HEK293 (cell line): ENCODE measurements at regions not wholly inside any gene's neighbourhood (a gene's known extent, or its start where the extent isn't known, plus 50 kb on each side); places are given as distances from the start of the nearest gene placed in this dataset.
"Not testable (repeated sequence)": the region's sequence is repeated elsewhere in the genome, so short reads cannot be mapped to it uniquely, and the experiment has no call there.

Experiments used
- CTCF ChIA-PET: fragments of 350-600 bp; formaldehyde crosslinking; extraction: SDS; loops from one replicate; lab custom pipeline; 2021; ENCODE audit warnings: antibody characterized with exemption; lab: Yijun Ruan, JAX
- POLR2A ChIA-PET: fragments of 300-600 bp; formaldehyde crosslinking; extraction: SDS; loops from one replicate; lab custom pipeline; 2020; ENCODE audit warnings: antibody characterized with exemption, inconsistent platforms; lab: Yijun Ruan, JAX
- H3K27ac ChIP-seq: fragments of 200-500 bp; sonication (Bioruptor generic); 2 replicates; pipeline ENCODE4 v1.5.1; 2014; ENCODE audit warnings: low read depth, low read length, control low read depth, inconsistent platforms; ENCODE audit errors: extremely low read depth
- H3K36me3 ChIP-seq, 2 experiments: fragments of 200-500 bp in 1 of 2; sonication (Bioruptor generic) in 1 of 2; 1 replicate in 1 of 2; 2 replicates in 1 of 2; pipeline ENCODE4 v1.5.1; 2014 to 2017; ENCODE audit warnings: inconsistent platforms in 2 of 2, low read length in 2 of 2; ENCODE audit not compliant: control insufficient read depth in 2 of 2, insufficient read depth in 1 of 2
- H3K4me1 ChIP-seq: fragments of 200-500 bp; sonication (Bioruptor generic); 2 replicates; pipeline ENCODE4 v1.5.1; 2014; ENCODE audit warnings: mild to moderate bottlenecking, low read length, inconsistent platforms; ENCODE audit not compliant: control insufficient read depth, insufficient read depth
- H3K4me3 ChIP-seq: 2 replicates; pipeline ENCODE4 v1.5.1; 2011; ENCODE audit warnings: low read depth, mild to moderate bottlenecking, control low read depth, low read length, moderate library complexity
- H3K9me3 ChIP-seq: fragments of 200-500 bp; sonication (Bioruptor generic); 2 replicates; pipeline ENCODE4 v1.5.1; 2014; ENCODE audit warnings: low read depth, low read length, inconsistent platforms; ENCODE audit not compliant: control insufficient read depth, insufficient read depth
- GLI2 ChIP-seq: fragments of 450-650 bp; formaldehyde crosslinking; IDR thresholded peaks from 2 replicates; pipeline ENCODE4; 2017; ENCODE audit warnings: missing biosample characterization, missing genetic modification characterization, low read depth, borderline replicate concordance
- KLF8 ChIP-seq: fragments of 450-650 bp; formaldehyde crosslinking; IDR thresholded peaks from 2 replicates; pipeline ENCODE4 v1.5.1; 2016; ENCODE audit warnings: missing biosample characterization, missing genetic modification characterization
- ZBTB1 ChIP-seq: fragments of 450-650 bp; formaldehyde crosslinking; IDR thresholded peaks from 2 replicates; pipeline ENCODE4 v1.5.1; 2016; ENCODE audit warnings: missing biosample characterization, missing genetic modification characterization
- ZNF132 ChIP-seq: fragments of 450-650 bp; formaldehyde crosslinking; IDR thresholded peaks from 2 replicates; pipeline ENCODE4 v1.5.1; 2017; ENCODE audit warnings: missing biosample characterization, missing genetic modification characterization, borderline replicate concordance
- ZNF138 ChIP-seq: fragments of 450-650 bp; formaldehyde crosslinking; IDR thresholded peaks from 2 replicates; pipeline ENCODE4 v1.5.1; 2016; ENCODE audit warnings: missing biosample characterization, missing genetic modification characterization, borderline replicate concordance
- ZNF19 ChIP-seq: fragments of 450-650 bp; formaldehyde crosslinking; IDR thresholded peaks from 2 replicates; pipeline ENCODE4; 2016; ENCODE audit warnings: missing biosample characterization, missing genetic modification characterization, low read depth
- ZNF23 ChIP-seq: fragments of 450-650 bp; formaldehyde crosslinking; IDR thresholded peaks from 2 replicates; pipeline ENCODE4 v1.5.1; 2016; ENCODE audit warnings: missing biosample characterization, missing genetic modification characterization, borderline replicate concordance
- ZNF776 ChIP-seq: fragments of 450-650 bp; formaldehyde crosslinking; IDR thresholded peaks from 2 replicates; pipeline ENCODE4 v1.5.0; 2017; ENCODE audit warnings: missing biosample characterization, missing genetic modification characterization, borderline replicate concordance
- ZNF777 ChIP-seq: fragments of 450-650 bp; formaldehyde crosslinking; IDR thresholded peaks from 2 replicates; pipeline ENCODE4 v1.5.1; 2017; ENCODE audit warnings: missing biosample characterization, missing genetic modification characterization, borderline replicate concordance
- TF ChIP-seq, protein P1 (sequence below): fragments of 450-650 bp; formaldehyde crosslinking; IDR thresholded peaks from 2 replicates; pipeline ENCODE4 v1.5.1; 2017; ENCODE audit warnings: missing biosample characterization, missing genetic modification characterization
- TF ChIP-seq, protein P2 (sequence below): fragments of 450-650 bp; IDR thresholded peaks from 2 replicates; pipeline ENCODE4 v1.5.1; 2018; ENCODE audit warnings: missing biosample characterization, missing genetic modification characterization
- TF ChIP-seq, protein P3 (sequence below): fragments of 450-650 bp; formaldehyde crosslinking; IDR thresholded peaks from 2 replicates; pipeline ENCODE4 v1.5.1; 2016; ENCODE audit warnings: missing biosample characterization, missing genetic modification characterization

DNA sequence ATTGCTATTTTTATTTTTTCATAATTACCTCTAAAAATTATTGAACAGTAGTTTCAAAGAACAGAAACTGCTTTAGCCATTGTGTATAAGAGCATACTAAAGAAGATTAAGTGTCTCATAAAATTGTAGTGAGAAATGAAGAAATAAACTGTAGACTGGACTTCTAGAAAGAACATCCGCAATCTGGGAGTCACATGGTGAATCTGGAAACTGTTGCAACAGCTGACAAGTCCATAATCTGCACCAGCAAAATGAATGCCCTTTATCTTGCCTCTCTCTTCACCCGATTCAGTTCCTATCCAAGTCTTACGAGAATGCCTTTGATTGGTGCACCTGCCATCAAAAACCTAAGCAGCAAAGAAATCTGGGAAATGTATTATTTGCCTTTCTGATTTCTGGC is 312.9 kb downstream of the NAF1 start (continued):
- TF ChIP-seq, protein P1, sequence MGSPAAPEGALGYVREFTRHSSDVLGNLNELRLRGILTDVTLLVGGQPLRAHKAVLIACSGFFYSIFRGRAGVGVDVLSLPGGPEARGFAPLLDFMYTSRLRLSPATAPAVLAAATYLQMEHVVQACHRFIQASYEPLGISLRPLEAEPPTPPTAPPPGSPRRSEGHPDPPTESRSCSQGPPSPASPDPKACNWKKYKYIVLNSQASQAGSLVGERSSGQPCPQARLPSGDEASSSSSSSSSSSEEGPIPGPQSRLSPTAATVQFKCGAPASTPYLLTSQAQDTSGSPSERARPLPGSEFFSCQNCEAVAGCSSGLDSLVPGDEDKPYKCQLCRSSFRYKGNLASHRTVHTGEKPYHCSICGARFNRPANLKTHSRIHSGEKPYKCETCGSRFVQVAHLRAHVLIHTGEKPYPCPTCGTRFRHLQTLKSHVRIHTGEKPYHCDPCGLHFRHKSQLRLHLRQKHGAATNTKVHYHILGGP (tag by site-specific recombination), result no peak

DNA sequence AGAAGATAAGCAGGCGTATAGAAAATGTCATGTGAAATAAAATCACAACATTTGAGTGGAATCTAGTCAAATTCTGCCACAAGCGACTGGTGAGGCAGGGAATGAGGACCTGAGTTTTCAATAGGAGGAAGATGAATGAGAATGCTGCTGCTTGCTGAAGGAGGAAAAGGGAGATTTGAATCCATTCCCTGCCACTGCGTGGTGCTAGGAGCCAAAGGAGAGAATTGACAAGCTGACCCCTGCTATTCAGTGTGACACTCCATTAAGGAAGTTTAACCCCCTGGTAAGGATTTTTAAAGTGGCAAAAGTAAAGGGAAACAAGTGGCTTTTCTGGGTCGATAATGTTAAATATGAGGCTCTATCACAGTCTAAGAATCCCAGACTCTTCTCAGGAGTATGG is 314.0 kb downstream of the NAF1 start:
- Histone ChIP-seq H3K4me1 (no peaks in the 10 kb centered on the region), H3K4me3 (no peak overlapping the region), H3K9me3 (no peaks in the 10 kb centered on the region), H3K27ac (no peak overlapping the region), H3K36me3 (no peaks in the 10 kb centered on the region)
- ChIA-PET CTCF (no interaction called here), POLR2A (no interaction called here)
- no peak for TF ChIP-seq ZNF19 (tag by site-specific recombination)
- TF ChIP-seq, protein P2, sequence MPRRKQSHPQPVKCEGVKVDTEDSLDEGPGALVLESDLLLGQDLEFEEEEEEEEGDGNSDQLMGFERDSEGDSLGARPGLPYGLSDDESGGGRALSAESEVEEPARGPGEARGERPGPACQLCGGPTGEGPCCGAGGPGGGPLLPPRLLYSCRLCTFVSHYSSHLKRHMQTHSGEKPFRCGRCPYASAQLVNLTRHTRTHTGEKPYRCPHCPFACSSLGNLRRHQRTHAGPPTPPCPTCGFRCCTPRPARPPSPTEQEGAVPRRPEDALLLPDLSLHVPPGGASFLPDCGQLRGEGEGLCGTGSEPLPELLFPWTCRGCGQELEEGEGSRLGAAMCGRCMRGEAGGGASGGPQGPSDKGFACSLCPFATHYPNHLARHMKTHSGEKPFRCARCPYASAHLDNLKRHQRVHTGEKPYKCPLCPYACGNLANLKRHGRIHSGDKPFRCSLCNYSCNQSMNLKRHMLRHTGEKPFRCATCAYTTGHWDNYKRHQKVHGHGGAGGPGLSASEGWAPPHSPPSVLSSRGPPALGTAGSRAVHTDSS (tag by site-specific recombination), result no peak

DNA sequence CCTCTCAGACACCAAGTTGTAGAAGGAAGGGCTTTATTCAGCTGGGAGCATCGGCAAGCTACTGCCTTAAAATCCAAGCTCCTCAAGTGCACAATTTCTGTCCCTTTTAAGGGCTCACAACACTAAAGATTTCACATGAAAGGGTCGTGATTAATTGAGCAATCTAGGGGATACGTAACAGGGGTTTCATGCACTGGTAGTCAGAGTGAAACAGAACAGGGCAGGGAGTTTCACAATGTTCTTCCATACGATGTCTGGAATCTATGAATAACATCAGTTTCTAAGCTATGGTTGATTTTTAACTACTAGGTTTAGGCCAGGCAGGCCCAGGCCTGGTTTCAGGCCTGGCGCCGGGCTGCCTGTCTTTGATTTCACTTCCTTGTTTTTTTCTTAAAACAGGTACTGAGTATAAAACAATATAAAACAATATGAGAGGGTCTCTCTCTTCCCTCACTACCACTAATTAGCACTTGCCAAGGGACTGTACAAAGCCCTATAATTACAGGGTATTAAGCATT is 315.4 kb downstream of the NAF1 start:
- CTCF ChIA-PET, result interaction anchor here (1.1 kb wide), 1 partner anchor 49 kb away, joined by 4 read pairs; no protein-coding TSS in a partner anchor
- H3K27ac ChIP-seq, H3K4me1 ChIP-seq, H3K36me3 ChIP-seq, H3K9me3 ChIP-seq, H3K4me3 ChIP-seq, POLR2A ChIA-PET: not testable (repeated sequence)

DNA sequence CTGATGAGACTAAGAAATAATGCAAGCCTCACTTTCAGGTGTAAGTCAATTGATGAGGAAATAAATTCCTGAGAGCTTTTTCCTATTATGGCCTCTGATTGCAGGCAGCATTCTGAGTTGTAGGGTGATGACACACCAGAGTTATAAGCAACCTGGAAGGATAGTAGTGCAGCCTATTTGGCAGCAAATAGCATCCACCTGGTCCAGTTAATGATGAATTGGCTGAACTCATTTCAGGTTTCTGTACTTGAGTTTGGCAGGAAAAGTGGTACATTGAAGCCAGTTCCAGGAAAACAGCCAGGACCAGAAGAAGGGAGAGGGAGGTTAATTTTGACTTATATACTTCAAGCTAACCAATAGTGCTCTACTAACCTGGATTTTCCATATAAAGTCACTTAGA is 316.8 kb downstream of the NAF1 start:
- H3K36me3 ChIP-seq, result no peaks in the 10 kb centered on the region
- TF ChIP-seq GLI2 (tag by site-specific recombination) (no peak), ZNF23 (no peak), ZNF777 (tag by site-specific recombination) (no peak), ZNF776 (no peak), ZNF138 (no peak), ZBTB1 (tag by site-specific recombination) (no peak), KLF8 (tag by site-specific recombination) (no peak), ZNF132 (tag by site-specific recombination) (no peak)
- TF ChIP-seq, protein P3, sequence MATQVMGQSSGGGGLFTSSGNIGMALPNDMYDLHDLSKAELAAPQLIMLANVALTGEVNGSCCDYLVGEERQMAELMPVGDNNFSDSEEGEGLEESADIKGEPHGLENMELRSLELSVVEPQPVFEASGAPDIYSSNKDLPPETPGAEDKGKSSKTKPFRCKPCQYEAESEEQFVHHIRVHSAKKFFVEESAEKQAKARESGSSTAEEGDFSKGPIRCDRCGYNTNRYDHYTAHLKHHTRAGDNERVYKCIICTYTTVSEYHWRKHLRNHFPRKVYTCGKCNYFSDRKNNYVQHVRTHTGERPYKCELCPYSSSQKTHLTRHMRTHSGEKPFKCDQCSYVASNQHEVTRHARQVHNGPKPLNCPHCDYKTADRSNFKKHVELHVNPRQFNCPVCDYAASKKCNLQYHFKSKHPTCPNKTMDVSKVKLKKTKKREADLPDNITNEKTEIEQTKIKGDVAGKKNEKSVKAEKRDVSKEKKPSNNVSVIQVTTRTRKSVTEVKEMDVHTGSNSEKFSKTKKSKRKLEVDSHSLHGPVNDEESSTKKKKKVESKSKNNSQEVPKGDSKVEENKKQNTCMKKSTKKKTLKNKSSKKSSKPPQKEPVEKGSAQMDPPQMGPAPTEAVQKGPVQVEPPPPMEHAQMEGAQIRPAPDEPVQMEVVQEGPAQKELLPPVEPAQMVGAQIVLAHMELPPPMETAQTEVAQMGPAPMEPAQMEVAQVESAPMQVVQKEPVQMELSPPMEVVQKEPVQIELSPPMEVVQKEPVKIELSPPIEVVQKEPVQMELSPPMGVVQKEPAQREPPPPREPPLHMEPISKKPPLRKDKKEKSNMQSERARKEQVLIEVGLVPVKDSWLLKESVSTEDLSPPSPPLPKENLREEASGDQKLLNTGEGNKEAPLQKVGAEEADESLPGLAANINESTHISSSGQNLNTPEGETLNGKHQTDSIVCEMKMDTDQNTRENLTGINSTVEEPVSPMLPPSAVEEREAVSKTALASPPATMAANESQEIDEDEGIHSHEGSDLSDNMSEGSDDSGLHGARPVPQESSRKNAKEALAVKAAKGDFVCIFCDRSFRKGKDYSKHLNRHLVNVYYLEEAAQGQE (tag by site-specific recombination), result no peak
- no peaks in the 10 kb centered on the region for H3K9me3 ChIP-seq
- no peak overlapping the region for H3K27ac ChIP-seq
- CTCF ChIA-PET, result interaction anchor here (1.1 kb wide), 1 partner anchor 48 kb away, joined by 4 read pairs; no protein-coding TSS in a partner anchor
- no peaks in the 10 kb centered on the region for H3K4me1 ChIP-seq
- H3K4me3 ChIP-seq, result no peak overlapping the region
- POLR2A ChIA-PET, result no interaction called here
